Mucosa of stomach (tissue), 1 donor: ENCODE measurements at regions not wholly inside any gene's neighbourhood (a gene's known extent, or its start where the extent isn't known, plus 50 kb on each side); places are given as distances from the start of the nearest gene placed in this dataset.

ENCODE experiments used
- H3K27me3 ChIP-seq: one replicate; pipeline ENCODE4 v1.7.0; 2013; ENCODE audit warnings: mild to moderate bottlenecking, low read length; ENCODE audit not compliant: control insufficient read depth, insufficient read depth
- H3K36me3 ChIP-seq: one replicate; pipeline ENCODE4 v1.7.0; 2013; ENCODE audit warnings: low read length; ENCODE audit not compliant: control insufficient read depth, insufficient read depth
- H3K4me1 ChIP-seq: one replicate; pipeline ENCODE4 v1.7.0; 2013; ENCODE audit warnings: mild to moderate bottlenecking, low read length; ENCODE audit not compliant: control insufficient read depth, insufficient read depth
- H3K4me3 ChIP-seq: one replicate; pipeline ENCODE4 v1.7.0; 2013; ENCODE audit warnings: low read length
- H3K9ac ChIP-seq: one replicate; pipeline ENCODE4 v1.7.0; 2013; ENCODE audit warnings: mild to moderate bottlenecking, low read length, moderate library complexity
- H3K9me3 ChIP-seq: one replicate; pipeline ENCODE4 v1.7.0; 2013; ENCODE audit warnings: mild to moderate bottlenecking, low read length, moderate library complexity; ENCODE audit not compliant: control insufficient read depth
- donor health status: Pancreatic carcinoma.

DNA sequence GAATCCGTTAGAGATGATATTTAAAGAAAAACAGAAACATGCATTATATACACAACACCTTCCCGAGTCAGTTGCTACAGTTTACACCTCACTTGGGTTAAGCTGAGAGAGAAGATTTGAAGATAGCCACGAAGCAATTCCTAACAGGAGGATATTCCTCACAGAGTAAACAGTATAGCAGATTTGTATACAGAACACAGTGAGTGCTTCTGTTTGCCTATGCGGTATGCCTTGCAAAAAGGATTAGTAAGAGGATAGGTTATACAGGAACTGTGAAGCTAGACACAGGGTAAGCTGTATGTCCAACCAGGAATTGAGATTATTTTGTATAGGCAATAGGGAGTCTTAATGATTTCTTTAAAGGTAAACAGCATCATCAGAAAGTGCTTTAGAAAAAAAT, 471.8 kb downstream of the LIG4 start:
- Histone ChIP-seq H3K36me3 (no peaks in the 10 kb centered on the region), H3K9me3 (no peaks in the 10 kb centered on the region), H3K27me3 (no peaks in the 10 kb centered on the region), H3K4me3 (no peak overlapping the region), H3K4me1 (no peaks in the 10 kb centered on the region), H3K9ac (no peak overlapping the region)

DNA sequence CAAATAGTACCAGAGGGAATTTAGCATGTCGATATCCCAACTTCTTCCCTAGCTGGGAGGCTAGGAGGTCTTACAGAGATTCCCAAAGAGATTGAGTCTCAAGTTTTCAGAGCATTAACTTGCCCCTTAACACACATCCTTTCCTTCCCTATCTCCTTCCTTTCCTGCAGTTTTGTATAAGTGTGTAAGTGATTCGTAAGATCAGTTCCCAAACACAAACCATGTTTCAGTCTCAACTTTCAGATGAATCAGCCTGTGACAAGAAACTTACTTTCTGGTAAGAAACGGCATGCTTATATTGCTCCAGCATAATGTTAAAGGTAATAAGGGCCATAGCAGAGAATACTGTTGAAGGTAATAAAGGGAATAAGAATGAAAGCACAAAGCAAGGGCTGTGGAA, 472.2 kb downstream of the LIG4 start:
- H3K27me3 ChIP-seq = no peaks in the 10 kb centered on the region
- no peak overlapping the region for H3K9ac ChIP-seq
- H3K4me1 ChIP-seq = no peaks in the 10 kb centered on the region
- H3K9me3 ChIP-seq = no peaks in the 10 kb centered on the region
- no peak overlapping the region for H3K4me3 ChIP-seq
- no peaks in the 10 kb centered on the region for H3K36me3 ChIP-seq

DNA sequence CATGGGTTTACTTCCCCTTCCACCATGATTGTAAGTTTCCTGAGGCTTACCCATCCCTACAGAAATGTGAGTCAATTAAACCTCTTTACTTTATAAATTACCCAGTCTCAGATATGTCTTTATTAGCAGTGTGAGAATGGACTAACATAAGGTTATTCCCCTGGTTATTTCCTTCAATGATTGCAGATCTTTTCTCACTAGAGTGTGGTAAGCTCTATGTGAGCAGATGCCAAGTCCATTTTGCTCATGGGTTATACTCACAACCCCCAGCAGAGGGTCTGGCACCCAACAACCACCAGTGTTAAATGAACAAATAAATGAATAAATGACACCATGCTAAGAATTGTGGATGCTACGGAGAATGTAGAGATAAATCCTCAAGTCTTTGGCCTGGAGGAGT, 472.8 kb downstream of the LIG4 start:
- H3K36me3 ChIP-seq = no peaks in the 10 kb centered on the region
- H3K4me3 ChIP-seq = no peak overlapping the region
- no peaks in the 10 kb centered on the region for H3K4me1 ChIP-seq
- no peaks in the 10 kb centered on the region for H3K9me3 ChIP-seq
- H3K9ac ChIP-seq = no peak overlapping the region
- no peaks in the 10 kb centered on the region for H3K27me3 ChIP-seq

DNA sequence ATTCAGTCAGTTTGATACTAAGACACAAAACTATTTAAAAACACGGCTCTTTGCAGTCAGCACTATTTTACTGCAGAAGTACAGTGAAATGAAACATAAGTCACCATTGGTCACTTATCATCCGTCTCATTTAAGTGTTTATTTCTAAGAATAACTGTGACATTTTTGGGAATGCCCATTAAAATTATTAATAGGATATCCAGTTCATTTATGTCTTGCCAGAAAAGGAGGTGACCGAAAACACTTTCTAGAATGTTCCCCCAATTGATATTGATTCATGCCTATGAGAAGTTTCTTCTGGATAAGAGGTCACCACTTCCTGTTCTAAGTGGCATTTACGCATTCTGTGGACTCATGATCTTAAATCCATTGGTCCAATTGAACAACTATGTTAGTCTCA, 477.3 kb downstream of the LIG4 start:
- Histone ChIP-seq H3K27me3 (no peaks in the 10 kb centered on the region), H3K4me3 (no peak overlapping the region), H3K4me1 (no peaks in the 10 kb centered on the region), H3K36me3 (no peaks in the 10 kb centered on the region), H3K9ac (no peak overlapping the region), H3K9me3 (no peaks in the 10 kb centered on the region)

DNA sequence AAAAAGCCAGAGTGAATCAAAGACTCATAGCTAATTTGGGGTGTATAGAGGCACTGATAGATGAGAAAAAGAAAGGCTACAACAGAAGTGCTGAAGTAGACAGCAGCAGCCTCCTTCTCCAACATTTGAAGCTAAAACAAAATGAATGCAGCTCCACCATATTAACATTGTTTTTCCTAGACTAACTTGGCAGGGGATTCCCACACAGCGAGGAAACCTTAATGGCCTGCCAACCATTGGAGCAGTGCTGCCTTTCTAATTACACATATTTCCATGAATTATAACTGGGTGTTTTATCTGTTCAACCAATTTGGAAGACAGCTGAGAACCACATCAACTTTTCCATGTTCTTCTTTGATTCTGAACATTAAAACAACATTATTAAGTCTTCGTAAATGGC, 478.6 kb downstream of the LIG4 start:
- Histone ChIP-seq H3K27me3 (no peaks in the 10 kb centered on the region), H3K9ac (no peak overlapping the region), H3K9me3 (no peaks in the 10 kb centered on the region), H3K4me3 (no peak overlapping the region), H3K36me3 (no peaks in the 10 kb centered on the region), H3K4me1 (no peaks in the 10 kb centered on the region)

DNA sequence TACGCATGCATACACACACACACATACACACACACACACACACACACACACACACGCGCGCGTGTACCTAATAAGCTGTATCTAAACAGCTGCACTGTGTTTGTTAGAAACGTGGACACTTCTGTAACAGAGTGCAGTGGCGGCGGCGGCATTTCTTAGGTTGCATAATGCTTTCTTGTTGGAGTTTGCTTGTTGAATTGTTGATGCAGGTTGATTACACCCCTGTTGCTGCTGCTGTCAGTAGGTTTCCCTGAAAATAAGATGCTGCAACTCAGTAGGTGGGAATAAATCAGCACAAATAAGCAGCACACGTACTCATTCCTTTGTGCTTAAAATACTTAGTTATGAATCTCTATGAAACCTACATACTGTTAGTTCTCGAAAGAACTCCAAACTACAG, 479.2 kb downstream of the LIG4 start:
- Histone ChIP-seq H3K9ac (no peak overlapping the region), H3K4me3 (no peak overlapping the region), H3K4me1 (no peaks in the 10 kb centered on the region), H3K36me3 (no peaks in the 10 kb centered on the region), H3K9me3 (no peaks in the 10 kb centered on the region), H3K27me3 (no peaks in the 10 kb centered on the region)

DNA sequence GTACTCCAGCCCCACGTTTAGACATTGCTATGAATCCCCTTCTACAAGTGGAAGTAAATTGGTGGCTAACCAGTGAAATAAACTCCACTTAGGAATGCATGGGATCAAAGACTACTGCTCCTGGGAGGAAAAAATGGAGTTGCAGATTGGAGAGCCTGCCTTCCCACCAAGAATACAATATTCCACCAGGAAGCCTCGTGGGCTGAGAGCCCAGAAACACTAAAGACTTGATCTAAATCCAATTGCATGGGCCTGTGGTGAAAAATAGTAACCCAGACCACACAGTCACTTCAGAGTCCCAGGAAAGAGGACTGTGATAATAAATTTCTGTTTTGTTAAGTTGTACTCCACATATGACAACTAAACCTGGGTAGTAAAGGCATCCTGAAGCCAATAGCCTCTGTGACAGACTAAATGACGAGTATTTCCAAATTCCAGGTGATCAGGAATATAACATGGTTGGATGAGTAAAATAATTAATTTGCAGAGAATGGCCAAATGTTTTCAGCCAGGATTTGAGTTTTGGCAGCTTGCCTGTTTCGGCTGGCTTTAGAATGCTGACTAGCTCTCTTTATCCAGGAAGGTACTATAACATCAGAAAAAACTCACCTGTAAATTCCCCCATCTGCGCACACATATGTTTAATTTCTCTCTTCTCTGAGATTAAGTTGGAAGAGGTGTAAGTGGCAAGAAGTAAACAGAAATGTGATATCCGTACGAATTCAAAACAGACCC, 480.3 kb downstream of the LIG4 start:
- Histone ChIP-seq H3K4me1 (no peaks in the 10 kb centered on the region), H3K9ac (no peak overlapping the region), H3K27me3 (no peaks in the 10 kb centered on the region), H3K4me3 (no peak overlapping the region), H3K36me3 (no peaks in the 10 kb centered on the region), H3K9me3 (no peaks in the 10 kb centered on the region)

DNA sequence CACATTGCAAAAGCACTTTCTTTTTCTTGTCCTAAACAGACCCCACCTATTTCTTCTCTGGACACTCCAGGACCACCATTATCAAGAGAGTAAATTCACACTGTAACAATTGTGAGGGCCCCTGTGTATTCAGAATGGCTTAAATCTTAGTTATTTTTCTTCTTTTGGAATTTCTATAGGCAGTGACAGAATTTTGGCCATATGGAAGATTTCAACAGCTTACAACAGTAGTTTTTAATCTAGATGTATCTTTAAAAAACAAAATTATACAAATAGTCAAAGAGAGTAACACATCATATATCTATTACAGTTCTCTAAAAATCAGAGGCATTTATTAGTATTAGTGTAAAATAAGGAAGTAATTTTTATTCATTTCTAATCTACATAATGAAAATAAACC, 482.1 kb downstream of the LIG4 start:
- H3K27me3 ChIP-seq = no peaks in the 10 kb centered on the region
- no peaks in the 10 kb centered on the region for H3K4me1 ChIP-seq
- H3K36me3 ChIP-seq = no peaks in the 10 kb centered on the region
- no peak overlapping the region for H3K4me3 ChIP-seq
- H3K9me3 ChIP-seq = no peaks in the 10 kb centered on the region
- no peak overlapping the region for H3K9ac ChIP-seq

DNA sequence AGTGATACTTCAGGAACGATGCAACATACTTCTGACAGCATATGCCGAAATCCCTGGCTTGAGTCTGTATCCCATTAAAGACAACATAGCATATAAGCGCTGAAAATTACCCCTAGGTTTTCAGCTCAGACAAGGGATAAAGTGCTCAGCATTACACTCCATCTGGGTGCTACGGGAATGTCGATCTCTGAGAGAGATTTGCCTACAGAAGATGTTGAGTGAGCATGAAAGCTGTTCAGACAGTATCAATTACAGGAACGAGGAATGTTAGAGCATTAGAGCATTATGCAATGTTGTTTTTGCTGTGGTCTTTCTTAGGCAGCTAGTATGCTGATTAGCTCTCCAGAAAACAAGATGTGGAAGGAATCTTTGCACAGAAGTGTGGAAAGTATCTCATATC, 484.5 kb downstream of the LIG4 start:
- Histone ChIP-seq H3K9me3 (no peaks in the 10 kb centered on the region), H3K27me3 (no peaks in the 10 kb centered on the region), H3K4me1 (no peaks in the 10 kb centered on the region), H3K36me3 (no peaks in the 10 kb centered on the region), H3K4me3 (no peak overlapping the region), H3K9ac (no peak overlapping the region)

DNA sequence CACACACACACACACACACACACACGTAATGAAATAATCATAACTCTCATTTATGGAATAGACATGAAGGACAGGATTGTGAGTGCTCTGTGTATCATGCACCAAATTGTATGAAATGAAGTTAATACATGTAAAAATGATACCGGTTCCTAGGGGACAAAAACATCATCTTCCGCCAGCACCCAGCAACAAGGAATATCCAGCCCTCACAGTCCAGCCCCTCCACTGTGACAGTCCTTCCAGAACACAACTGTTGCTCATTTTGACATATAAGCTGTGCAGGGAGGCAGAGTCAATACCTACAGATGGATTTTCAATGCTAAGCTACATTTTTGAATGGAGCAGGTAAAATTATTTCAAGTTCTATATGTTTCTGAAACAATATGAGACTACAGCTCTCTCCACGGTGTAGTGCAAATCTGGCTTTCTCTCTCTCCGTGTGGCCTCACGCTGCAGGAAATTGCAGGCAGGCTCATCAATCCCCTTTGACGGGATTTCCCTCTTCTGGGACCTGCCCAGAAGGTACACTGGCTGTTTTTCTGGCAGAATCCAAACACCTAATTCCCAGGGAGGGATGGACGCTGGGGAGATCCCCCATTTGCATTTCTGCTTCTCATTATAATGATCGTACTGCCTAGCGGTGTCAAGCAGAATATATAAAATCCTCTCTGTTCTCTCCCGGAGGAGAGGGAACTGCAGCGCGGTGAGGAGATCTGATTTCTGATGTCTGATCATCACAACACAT, 494.0 kb downstream of the LIG4 start:
- Histone ChIP-seq H3K4me3 (no peak overlapping the region), H3K9me3 (no peaks in the 10 kb centered on the region)

DNA sequence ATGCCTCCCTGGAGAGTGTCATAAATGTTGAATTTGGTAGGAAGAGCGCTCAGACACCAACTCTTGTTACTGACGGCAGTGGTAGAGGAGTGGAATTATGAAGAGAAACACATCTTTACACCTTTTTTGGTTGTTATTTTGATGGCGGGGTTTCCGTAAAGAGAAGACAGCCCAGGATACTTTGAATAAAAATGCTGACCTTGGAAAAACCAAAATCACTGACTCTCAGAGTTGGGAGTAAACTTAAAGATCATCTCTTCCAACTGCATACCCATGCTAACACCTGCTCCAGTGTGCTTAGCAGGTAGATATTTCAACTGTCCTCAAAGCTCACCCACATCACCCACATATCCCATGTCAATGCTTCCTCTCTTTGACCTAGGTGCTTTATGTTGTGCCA, 498.6 kb downstream of the LIG4 start:
- Histone ChIP-seq H3K4me1 (no peaks in the 10 kb centered on the region), H3K9ac (no peak overlapping the region), H3K27me3 (no peaks in the 10 kb centered on the region), H3K36me3 (no peaks in the 10 kb centered on the region), H3K9me3 (no peaks in the 10 kb centered on the region), H3K4me3 (no peak overlapping the region)

More for the DNA sequence above, 494.0 kb downstream of the LIG4 start:
- Histone ChIP-seq H3K36me3 (no peaks in the 10 kb centered on the region), H3K27me3 (no peaks in the 10 kb centered on the region), H3K9ac (no peak overlapping the region), H3K4me1 (no peaks in the 10 kb centered on the region)

DNA sequence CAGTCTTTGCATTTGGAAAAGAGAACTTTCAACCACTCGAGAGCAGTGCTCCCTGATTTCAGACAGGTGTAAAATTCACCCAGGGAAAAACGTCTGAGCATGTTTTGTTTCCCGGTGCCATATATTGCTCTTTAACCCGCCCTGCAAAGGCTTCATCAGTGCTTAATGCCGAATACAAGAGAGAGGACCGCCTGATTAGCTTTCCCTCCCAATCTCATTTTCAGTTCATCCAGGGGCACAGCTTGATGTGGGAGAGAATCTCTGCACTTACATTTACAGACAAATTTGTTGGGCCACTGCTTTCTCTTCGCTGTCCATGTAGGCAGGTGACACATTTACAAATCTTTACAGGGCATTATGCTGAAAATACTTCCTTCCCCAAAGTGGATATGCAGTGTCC, 499.1 kb downstream of the LIG4 start:
- H3K4me3 ChIP-seq = no peak overlapping the region
- H3K36me3 ChIP-seq = no peaks in the 10 kb centered on the region
- H3K4me1 ChIP-seq = no peaks in the 10 kb centered on the region
- no peak overlapping the region for H3K9ac ChIP-seq
- no peaks in the 10 kb centered on the region for H3K9me3 ChIP-seq
- no peaks in the 10 kb centered on the region for H3K27me3 ChIP-seq
